GM13977 (cell line): ENCODE measurements at regions not wholly inside any gene's neighbourhood (a gene's known extent, or its start where the extent isn't known, plus 50 kb on each side); places are given as distances from the start of the nearest gene placed in this dataset.
A peak's percentile ranks its signal among the peaks of the same experiment; 100 is the strongest.

ENCODE experiments used
- DNase-seq: peaks from one replicate; pipeline ENCODE4 v3.0.0; 2012; ENCODE audit warnings: low spot score
- CTCF ChIP-seq: IDR thresholded peaks from 2 replicates; pipeline ENCODE4 v1.5.1; 2012; ENCODE audit warnings: mild to moderate bottlenecking, control low read depth; ENCODE audit not compliant: insufficient read depth; ENCODE audit errors: extremely low read depth, missing control alignments
- in situ Hi-C: fragments of 300-500 bp; cut with MboI; formaldehyde crosslinking; loops from one replicate; pipeline ENCODE4 v1.12.0; 2022; ENCODE audit warnings: low sequenced_read_pairs, low pct_unique_long_range_greater_than_20kb, mixed read lengths, inconsistent platforms; ENCODE audit not compliant: unreplicated experiment

- DNase-seq: no peak
- no peak for TF ChIP-seq CTCF
- in situ Hi-C loops: no loop called here
These were observed 141.7 kb upstream of the ATP5MC3 start for GRCh38 chr2:175323162-175323561.

- TF ChIP-seq CTCF: no peak
- no peak for DNase-seq
- in situ Hi-C loops: no loop called here
These were observed 137.0 kb upstream of the ATP5MC3 start for GRCh38 chr2:175318542-175318941.

GRCh38 chr2:175317751-175318150 is 136.2 kb upstream of the ATP5MC3 start:
- TF ChIP-seq CTCF: no peak
- in situ Hi-C loops: no loop called here
- no peak for DNase-seq

- no peak for DNase-seq
- in situ Hi-C loops: no loop called here
- no peak for TF ChIP-seq CTCF
These were observed 130.6 kb upstream of the ATP5MC3 start for GRCh38 chr2:175312137-175312536.

- TF ChIP-seq CTCF: no peak
- in situ Hi-C loops: no loop called here
- no peak for DNase-seq
These were observed 129.4 kb upstream of the ATP5MC3 start for GRCh38 chr2:175310813-175311504.

GRCh38 chr2:175309799-175310198 is 128.3 kb upstream of the ATP5MC3 start:
- TF ChIP-seq CTCF: peak; percentile 56
- in situ Hi-C loops: no loop called here
- DNase-seq: peak; percentile 29

- in situ Hi-C loops: no loop called here
- DNase-seq: no peak
- no peak for TF ChIP-seq CTCF
These were observed 126.5 kb upstream of the ATP5MC3 start for GRCh38 chr2:175308005-175308404.
